ENCODE measurements at regions not wholly inside any gene's neighbourhood (a gene's known extent, or its start where the extent isn't known, plus 50 kb on each side); places are given as distances from the start of the nearest gene placed in this dataset.
"Not testable (repeated sequence)": the region's sequence is repeated elsewhere in the genome, so short reads cannot be mapped to it uniquely, and the experiment has no call there.

GRCh38 chr13:38283346-38283745 lies 66.3 kb upstream of the UFM1 start:
- Mint-ChIP-seq H3K4me3 (no peak overlapping the region), H3K4me1 (ENCODE audit: low read depth in 2 of 2) (no peaks in the 10 kb centered on the region)

GRCh38 chr13:38265132-38265497 lies 84.5 kb upstream of the UFM1 start:
- no peak overlapping the region for H3K4me3 Mint-ChIP-seq
- H3K27me3 Mint-ChIP-seq: no peaks in the 10 kb centered on the region
- H3K27ac Mint-ChIP-seq: no peak overlapping the region
- peaks cover 30% of the 10 kb centered on the region for H3K9me3 Mint-ChIP-seq
- DNase-seq (ENCODE audit: low spot score) (no peak), ATAC-seq (no peak)
- H3K4me1 Mint-ChIP-seq (ENCODE audit: low read depth in 2 of 2): no peaks in the 10 kb centered on the region
- H3K36me3 Mint-ChIP-seq: peaks cover 16% of the 10 kb centered on the region

More at GRCh38 chr13:38283346-38283745, 66.3 kb upstream of the UFM1 start:
- no peak for DNase-seq (ENCODE audit: low spot score)
- H3K27me3 Mint-ChIP-seq: no peaks in the 10 kb centered on the region
- peaks cover 19% of the 10 kb centered on the region for H3K36me3 Mint-ChIP-seq
- ATAC-seq: no peak
- peaks cover 17% of the 10 kb centered on the region for H3K9me3 Mint-ChIP-seq
- no peak overlapping the region for H3K27ac Mint-ChIP-seq

- H3K4me1 Mint-ChIP-seq (ENCODE audit: low read depth in 2 of 2): no peaks in the 10 kb centered on the region
- peaks cover 16% of the 10 kb centered on the region for H3K36me3 Mint-ChIP-seq
- no peak overlapping the region for H3K4me3 Mint-ChIP-seq
- no peaks in the 10 kb centered on the region for H3K27me3 Mint-ChIP-seq
- DNase-seq (ENCODE audit: low spot score): no peak
- ATAC-seq: no peak
- peaks cover 25% of the 10 kb centered on the region for H3K9me3 Mint-ChIP-seq
- H3K27ac Mint-ChIP-seq: no peak overlapping the region
Observed at GRCh38 chr13:38264363-38265131, 85.1 kb upstream of the UFM1 start.

- no peaks in the 10 kb centered on the region for H3K27me3 Mint-ChIP-seq
- peaks cover 14% of the 10 kb centered on the region for H3K36me3 Mint-ChIP-seq
- H3K27ac Mint-ChIP-seq: no peak overlapping the region
- peaks cover 17% of the 10 kb centered on the region for H3K9me3 Mint-ChIP-seq
- no peaks in the 10 kb centered on the region for H3K4me1 Mint-ChIP-seq (ENCODE audit: low read depth in 2 of 2)
- H3K4me3 Mint-ChIP-seq: no peak overlapping the region
- ATAC-seq (no peak), DNase-seq (ENCODE audit: low spot score) (no peak)
Observed at GRCh38 chr13:38262211-38262610, 87.4 kb upstream of the UFM1 start.

- no peaks in the 10 kb centered on the region for H3K27me3 Mint-ChIP-seq
- no peaks in the 10 kb centered on the region for H3K36me3 Mint-ChIP-seq
- DNase-seq (ENCODE audit: low spot score) (no peak), ATAC-seq (no peak)
- H3K4me3 Mint-ChIP-seq: no peak overlapping the region
- peaks cover 3% of the 10 kb centered on the region for H3K9me3 Mint-ChIP-seq
- H3K27ac Mint-ChIP-seq: no peak overlapping the region
- H3K4me1 Mint-ChIP-seq (ENCODE audit: low read depth in 2 of 2): no peaks in the 10 kb centered on the region
Observed at GRCh38 chr13:38255600-38255999, 94.1 kb upstream of the UFM1 start.

- DNase-seq (ENCODE audit: low spot score) (no peak), ATAC-seq (no peak)
- Mint-ChIP-seq H3K4me1 (ENCODE audit: low read depth in 2 of 2) (no peaks in the 10 kb centered on the region), H3K27ac (no peak overlapping the region), H3K36me3 (peaks cover 11% of the 10 kb centered on the region), H3K9me3 (peaks cover 16% of the 10 kb centered on the region), H3K27me3 (no peaks in the 10 kb centered on the region), H3K4me3 (no peak overlapping the region)
Observed at GRCh38 chr13:38239874-38240273, 109.8 kb upstream of the UFM1 start.

GRCh38 chr13:38228322-38228721 lies 121.3 kb upstream of the UFM1 start:
- H3K4me1 Mint-ChIP-seq (ENCODE audit: low read depth in 2 of 2): no peaks in the 10 kb centered on the region
- DNase-seq (ENCODE audit: low spot score) (no peak), ATAC-seq (no peak)
- no peak overlapping the region for H3K27ac Mint-ChIP-seq
- H3K27me3 Mint-ChIP-seq: no peaks in the 10 kb centered on the region
- peaks cover 20% of the 10 kb centered on the region for H3K9me3 Mint-ChIP-seq
- peaks cover 8% of the 10 kb centered on the region for H3K36me3 Mint-ChIP-seq
- H3K4me3 Mint-ChIP-seq: no peak overlapping the region

- no peaks in the 10 kb centered on the region for H3K36me3 Mint-ChIP-seq
- no peaks in the 10 kb centered on the region for H3K27me3 Mint-ChIP-seq
- H3K4me1 Mint-ChIP-seq (ENCODE audit: low read depth in 2 of 2): no peaks in the 10 kb centered on the region
- H3K4me3 Mint-ChIP-seq: no peak overlapping the region
- DNase-seq (ENCODE audit: low spot score) (no peak), ATAC-seq (no peak)
- H3K9me3 Mint-ChIP-seq: peaks cover 7% of the 10 kb centered on the region
- no peak overlapping the region for H3K27ac Mint-ChIP-seq
Observed at GRCh38 chr13:38226496-38226895, 123.2 kb upstream of the UFM1 start.

- Mint-ChIP-seq H3K27ac (no peak overlapping the region), H3K27me3 (no peaks in the 10 kb centered on the region), H3K4me3 (no peak overlapping the region), H3K36me3 (no peaks in the 10 kb centered on the region), H3K4me1 (ENCODE audit: low read depth in 2 of 2) (no peaks in the 10 kb centered on the region), H3K9me3 (peaks cover 14% of the 10 kb centered on the region)
- ATAC-seq (no peak), DNase-seq (ENCODE audit: low spot score) (no peak)
Observed at GRCh38 chr13:38223089-38223488, 126.6 kb upstream of the UFM1 start.

- H3K4me1 Mint-ChIP-seq (ENCODE audit: low read depth in 2 of 2); DNase-seq (ENCODE audit: low spot score); H3K36me3 Mint-ChIP-seq; ATAC-seq; H3K27ac Mint-ChIP-seq; H3K4me3 Mint-ChIP-seq; H3K27me3 Mint-ChIP-seq: not testable (repeated sequence)
- H3K9me3 Mint-ChIP-seq: peaks cover 14% of the 10 kb centered on the region
Observed at GRCh38 chr13:38221120-38221519, 128.5 kb upstream of the UFM1 start.

- ATAC-seq: no peak
- no peak overlapping the region for H3K4me3 Mint-ChIP-seq
- H3K9me3 Mint-ChIP-seq: peaks cover 23% of the 10 kb centered on the region
- no peaks in the 10 kb centered on the region for H3K36me3 Mint-ChIP-seq
- H3K27me3 Mint-ChIP-seq: no peaks in the 10 kb centered on the region
- no peak overlapping the region for H3K27ac Mint-ChIP-seq
- no peaks in the 10 kb centered on the region for H3K4me1 Mint-ChIP-seq (ENCODE audit: low read depth in 2 of 2)
- no peak for DNase-seq (ENCODE audit: low spot score)
Observed at GRCh38 chr13:38216181-38216580, 133.5 kb upstream of the UFM1 start.

GRCh38 chr13:38213314-38213713 lies 136.3 kb upstream of the UFM1 start:
- Mint-ChIP-seq H3K9me3 (peaks cover 24% of the 10 kb centered on the region), H3K36me3 (no peaks in the 10 kb centered on the region), H3K4me3 (no peak overlapping the region), H3K27me3 (no peaks in the 10 kb centered on the region), H3K4me1 (ENCODE audit: low read depth in 2 of 2) (no peaks in the 10 kb centered on the region), H3K27ac (no peak overlapping the region)
- DNase-seq (ENCODE audit: low spot score) (no peak), ATAC-seq (no peak)

- Mint-ChIP-seq H3K9me3 (peaks cover 30% of the 10 kb centered on the region), H3K4me3 (no peak overlapping the region), H3K27ac (no peak overlapping the region), H3K36me3 (peaks cover 7% of the 10 kb centered on the region), H3K4me1 (ENCODE audit: low read depth in 2 of 2) (no peaks in the 10 kb centered on the region), H3K27me3 (no peaks in the 10 kb centered on the region)
- DNase-seq (ENCODE audit: low spot score): no peak
- ATAC-seq: no peak
Observed at GRCh38 chr13:38210928-38211596, 138.6 kb upstream of the UFM1 start.

GRCh38 chr13:38204556-38204955 lies 145.1 kb upstream of the UFM1 start:
- peaks cover 9% of the 10 kb centered on the region for H3K9me3 Mint-ChIP-seq
- H3K4me3 Mint-ChIP-seq: no peak overlapping the region
- DNase-seq (ENCODE audit: low spot score) (no peak), ATAC-seq (no peak)
- H3K36me3 Mint-ChIP-seq: peaks cover 7% of the 10 kb centered on the region
- H3K27me3 Mint-ChIP-seq: no peaks in the 10 kb centered on the region
- H3K4me1 Mint-ChIP-seq (ENCODE audit: low read depth in 2 of 2): no peaks in the 10 kb centered on the region
- H3K27ac Mint-ChIP-seq: no peak overlapping the region

All from natural killer cell treated with Interleukin-12 subunit alpha and Interleukin-12 subunit beta and Interleukin-15 and Interleukin-18, amount 100 ng/mL, for 72 hours (primary cell).